Cardiac septum (tissue), 1 donor: ENCODE measurements at regions not wholly inside any gene's neighbourhood (a gene's known extent, or its start where the extent isn't known, plus 50 kb on each side); places are given as distances from the start of the nearest gene placed in this dataset.

Experiments used
- DNase-seq: peaks from one replicate; pipeline ENCODE4 v3.0.0-alpha.2; 2020; ENCODE audit warnings: low spot score
- intact Hi-C: fragments of 100-400 bp; cut with DNase I; formaldehyde crosslinking; loops from one replicate; pipeline ENCODE4 v1.14.0; 2022
- donor health status: DM: no; HTN: no; CAD: no.

DNA sequence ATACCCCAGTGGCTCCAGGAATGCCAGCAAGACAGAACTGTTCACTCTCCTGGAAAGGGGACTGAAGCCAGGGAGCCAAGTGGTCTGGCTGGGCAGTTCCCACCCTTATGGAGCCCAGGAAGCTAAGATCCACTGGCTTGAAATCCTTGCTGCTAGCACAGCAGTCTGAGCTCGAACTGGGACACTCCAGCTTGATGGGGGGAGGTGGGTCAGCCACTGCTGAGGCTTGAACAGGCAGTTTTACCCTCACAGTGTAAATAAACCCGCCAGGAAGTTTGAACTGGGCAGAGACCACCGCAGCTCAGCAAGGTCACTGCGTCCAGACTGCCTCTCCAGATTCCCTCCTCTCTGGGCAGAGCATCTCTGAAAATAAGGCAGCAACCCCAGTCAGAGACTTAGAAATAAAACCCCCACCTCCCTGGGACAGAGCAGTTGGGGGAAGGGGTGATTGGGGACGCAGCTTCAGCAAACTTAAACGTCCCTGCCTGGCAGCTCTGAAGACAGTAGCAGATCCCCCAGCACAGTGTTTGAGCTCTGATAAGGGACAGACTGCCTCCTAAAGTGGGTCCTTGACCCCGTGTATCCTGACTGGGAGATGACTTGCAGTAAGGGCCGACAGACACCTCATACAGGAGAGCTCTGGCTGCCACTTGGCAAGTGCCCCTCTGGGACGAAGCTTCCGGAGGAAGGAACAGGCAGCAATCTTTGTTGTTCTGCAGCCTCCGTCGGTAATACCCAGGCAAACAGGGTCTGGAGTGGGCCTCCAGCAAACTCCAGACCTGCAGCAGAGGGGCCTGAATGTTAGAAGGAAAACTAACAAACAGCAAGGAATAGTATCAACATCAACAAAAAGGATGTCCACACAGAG, 568.4 kb downstream of the PLA2G4A start:
- intact Hi-C loops, result no loop called here
- no peak for DNase-seq

DNA sequence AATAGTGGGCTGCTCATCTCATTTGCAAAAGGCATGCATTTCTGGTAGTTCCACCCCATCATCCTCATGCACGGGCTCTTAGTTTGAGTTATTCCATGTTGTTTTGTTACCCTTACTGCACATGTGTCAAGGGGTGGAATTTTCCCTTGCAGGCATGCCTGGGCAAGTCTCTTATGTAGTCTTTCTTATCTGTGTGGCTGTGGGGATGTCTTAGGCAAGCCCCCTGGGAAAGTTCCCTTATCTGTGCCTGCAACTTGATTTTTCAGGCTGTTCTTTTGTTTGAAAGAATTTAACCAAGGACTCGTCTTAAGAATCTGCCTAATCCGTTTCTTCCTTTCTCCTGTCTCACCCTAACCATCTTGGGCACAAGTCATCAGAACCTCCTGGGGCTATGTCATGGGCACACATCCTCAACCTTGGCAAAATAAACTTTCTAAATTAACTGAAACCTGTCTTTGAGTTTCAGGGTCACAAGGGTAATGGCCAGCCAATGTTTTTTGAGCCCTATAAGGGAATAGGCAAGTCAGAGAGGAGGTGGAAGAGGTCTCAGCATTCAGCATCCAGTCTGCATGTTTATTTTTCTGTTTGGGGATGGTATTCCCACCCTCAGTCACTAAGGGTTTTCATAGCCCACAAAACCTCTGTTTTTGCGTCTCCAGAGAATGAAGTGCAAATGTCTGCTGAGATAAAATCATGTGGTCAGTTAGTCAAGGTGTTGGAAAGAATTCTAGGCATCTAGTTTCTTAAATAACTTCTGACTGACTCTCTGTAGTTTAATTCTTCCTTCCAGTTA, 579.7 kb downstream of the PLA2G4A start:
- intact Hi-C loops, result no loop called here
- no peak for DNase-seq

DNA sequence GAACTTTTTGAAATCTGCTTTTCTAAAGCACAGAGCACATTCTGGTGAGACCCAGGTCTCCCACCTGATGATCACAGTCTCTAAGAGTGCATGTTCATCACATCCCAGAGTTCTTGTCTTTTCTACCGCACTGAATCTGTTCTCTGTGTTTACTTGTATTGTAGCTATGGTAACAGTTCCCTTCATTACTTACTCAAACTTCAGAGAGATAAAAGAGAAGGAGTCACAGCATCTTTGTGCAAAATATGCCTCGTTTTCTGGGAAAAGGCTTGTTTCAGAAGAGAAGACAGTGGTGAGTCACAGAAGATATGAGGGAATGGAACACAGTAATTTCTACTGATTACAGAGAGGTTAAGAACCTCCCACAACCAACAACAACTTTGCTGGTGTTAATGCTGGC, 580.6 kb downstream of the PLA2G4A start:
- DNase-seq, result no peak
- intact Hi-C loops, result no loop called here

DNA sequence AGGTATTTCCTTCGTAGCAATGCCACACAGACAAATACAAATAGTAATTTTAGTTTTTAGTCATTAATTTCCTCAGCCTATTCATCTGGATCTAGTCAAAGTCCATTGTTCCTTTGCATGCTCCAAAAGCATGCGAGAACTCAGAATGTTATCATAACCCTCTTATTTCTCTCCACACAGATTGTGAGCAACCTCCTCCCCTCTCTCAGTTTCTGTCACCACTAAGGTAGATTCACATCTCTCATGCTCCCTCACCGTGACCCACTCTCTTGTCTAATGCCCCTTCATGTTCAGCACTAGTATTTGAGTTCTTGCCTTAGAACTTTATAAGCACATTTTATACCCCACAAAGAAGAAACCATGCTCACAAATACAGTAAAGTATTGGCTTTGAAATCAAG, 582.4 kb downstream of the PLA2G4A start:
- DNase-seq, result no peak
- intact Hi-C loops, result no loop called here

DNA sequence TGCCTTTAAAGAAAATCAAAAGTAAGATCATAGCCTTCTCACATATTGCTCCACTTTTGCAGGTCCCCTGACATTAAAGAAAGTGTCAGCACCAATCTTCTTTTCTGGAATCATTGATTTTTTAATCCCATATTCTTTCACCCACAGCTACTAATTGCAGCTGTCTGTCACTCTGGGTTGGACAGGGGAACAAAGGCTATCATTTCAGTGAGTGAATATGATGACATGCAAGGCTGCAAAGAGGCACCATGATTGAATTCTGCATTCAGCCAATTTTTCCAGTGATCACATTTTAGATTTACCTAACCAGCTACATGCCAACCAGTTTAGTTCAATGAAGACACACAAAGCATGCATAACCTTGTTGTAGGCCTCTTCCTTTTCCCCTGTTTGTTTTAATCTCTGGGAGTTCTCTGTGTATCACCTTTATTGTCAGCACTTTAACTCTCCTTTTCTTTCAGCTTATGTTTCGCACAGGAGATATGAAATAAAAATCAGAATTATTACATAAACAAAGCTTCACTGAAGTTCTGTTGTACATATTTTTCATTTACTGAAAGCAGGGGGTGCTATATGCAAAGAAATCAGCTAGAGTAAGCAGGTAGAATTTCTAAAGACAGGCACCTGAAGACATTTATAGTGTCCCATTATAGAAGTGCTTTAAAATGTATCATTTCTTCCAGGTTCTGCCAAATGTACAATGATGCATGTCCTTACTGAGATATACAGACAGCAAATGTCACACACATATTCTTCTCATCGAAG, 584.8 kb downstream of the PLA2G4A start:
- DNase-seq, result no peak
- intact Hi-C loops, result no loop called here

DNA sequence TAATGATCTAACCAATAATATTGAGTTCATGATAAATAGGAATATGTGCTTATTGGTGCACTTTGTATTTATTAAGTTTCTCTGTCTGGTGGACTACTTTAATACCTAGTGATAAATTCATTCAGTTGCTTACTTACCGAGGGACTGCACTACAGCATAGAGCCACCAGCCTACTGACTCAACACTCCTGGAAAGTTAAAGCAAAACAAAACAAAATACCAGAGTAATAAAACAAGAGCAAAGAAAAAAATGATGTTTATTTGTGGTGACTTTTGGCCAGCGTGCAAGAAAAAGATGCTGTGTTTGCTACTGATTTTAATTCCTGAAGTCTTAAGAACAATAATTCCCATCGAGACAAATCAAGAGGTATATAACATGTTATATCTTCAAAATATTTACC, 586.3 kb downstream of the PLA2G4A start:
- DNase-seq, result no peak
- intact Hi-C loops, result no loop called here

DNA sequence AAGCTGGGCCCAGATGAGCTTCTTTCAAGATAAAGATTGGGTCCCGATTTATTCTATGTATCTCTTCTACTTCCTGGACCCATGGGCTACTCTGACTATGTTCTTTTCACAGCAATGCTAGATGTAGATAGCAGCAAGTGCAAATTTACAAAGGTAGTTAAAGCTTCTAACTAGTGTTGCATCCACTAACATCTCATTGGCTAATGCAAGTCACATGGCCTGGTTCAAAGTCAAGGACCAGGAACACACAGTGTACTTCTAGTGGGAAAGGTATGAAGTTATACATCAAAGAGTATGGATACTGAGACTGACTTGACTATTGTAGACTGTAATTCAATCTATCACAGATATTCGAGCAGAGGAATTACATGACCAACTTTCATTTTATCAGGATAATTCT, 588.8 kb downstream of the PLA2G4A start:
- intact Hi-C loops, result no loop called here
- no peak for DNase-seq

DNA sequence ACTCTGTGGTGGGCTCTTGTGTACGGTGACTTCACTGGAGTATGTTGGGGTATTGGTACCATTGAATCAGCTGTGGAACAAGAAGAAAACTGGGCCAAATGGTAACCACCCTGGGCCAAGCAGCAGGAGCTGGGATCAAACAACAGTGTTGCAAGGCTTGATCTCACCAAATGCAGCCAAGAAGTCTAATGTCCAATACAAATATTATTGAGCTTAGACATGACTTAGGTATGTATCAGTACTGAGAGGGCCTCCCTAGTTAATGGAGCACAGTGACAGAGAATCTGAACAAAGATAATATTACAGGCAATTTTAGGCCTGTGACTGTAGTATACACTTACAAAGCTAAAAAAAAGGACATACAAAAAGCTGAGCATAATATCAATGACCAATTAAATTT, 604.8 kb downstream of the PLA2G4A start:
- DNase-seq, result no peak
- intact Hi-C loops, result no loop called here

DNA sequence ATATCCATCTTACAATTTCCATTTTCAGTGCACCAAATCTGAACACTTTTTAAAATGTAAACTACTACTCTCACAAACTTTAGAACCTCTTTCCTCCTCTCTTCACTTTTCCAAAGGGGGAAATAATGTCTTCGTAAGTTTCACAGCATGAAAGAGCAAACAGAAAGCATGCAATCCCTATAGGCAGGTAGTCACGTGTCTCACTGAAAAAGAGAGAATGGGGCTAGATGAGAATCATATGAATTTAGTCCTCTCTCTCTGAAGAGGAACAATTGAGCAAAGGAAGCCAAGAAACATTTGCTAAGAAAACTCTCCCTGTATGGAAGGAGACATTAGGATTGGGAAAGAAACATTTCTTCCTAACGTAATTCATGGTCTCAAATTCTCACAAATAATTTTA, 613.9 kb downstream of the PLA2G4A start:
- intact Hi-C loops, result no loop called here
- no peak for DNase-seq

DNA sequence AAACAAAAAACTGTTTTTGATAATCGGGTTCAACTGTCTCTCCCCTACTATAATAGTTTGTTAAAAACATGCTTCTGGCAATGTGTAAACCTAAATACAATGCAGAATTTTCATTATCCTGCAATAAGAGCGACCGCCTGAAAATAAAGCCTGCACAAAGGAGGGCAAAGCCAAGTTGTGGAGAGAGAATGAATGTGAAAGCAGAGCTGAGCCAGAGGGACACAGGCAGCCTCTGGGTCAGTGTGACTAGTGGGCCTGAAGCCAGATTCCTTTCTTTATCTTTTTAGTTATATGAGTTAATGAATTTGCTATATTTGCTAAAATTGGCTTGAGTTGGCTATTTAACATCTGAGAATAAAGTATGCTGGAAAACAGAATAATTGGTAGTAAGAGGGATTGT, 615.2 kb downstream of the PLA2G4A start:
- DNase-seq, result no peak
- intact Hi-C loops, result no loop called here

DNA sequence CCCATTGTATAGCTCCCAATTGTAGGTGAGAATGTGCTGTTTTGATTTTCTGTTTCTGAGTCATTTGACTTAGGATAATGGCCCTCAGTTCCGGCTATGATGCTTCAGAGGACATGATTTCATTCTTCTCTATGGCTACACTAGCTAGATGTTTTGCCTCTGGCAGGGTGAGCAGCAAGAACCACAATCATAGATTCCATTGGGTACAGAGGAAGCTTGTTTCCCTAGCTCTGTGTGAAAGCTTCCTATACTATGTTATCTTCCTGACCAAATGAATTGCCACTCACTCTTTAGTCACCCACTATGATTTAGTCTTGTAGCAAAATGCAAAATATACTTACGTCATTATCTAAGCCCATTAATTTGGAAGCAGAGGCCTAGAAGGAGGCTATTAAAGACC, 616.3 kb downstream of the PLA2G4A start:
- no peak for DNase-seq
- intact Hi-C loops, result no loop called here

DNA sequence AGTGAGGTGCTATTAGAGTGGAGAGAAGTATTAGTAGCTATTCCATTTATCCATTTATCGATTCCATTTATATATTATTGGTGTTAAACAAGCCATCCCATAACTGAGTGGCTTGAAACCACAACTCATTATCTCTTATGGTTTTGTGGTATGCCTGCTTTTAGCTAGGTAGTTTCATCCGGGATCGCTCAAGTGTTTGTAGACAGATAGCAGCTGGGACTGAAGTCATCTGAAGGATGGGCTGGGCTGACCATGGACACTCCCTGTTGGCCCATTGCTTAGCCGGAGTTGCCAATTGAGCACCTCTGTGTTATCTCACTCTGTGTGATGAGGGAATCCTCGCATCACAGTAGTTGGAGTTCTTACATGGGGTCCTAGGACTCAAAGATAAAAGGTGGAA, 622.5 kb downstream of the PLA2G4A start:
- intact Hi-C loops, result no loop called here
- DNase-seq, result no peak

DNA sequence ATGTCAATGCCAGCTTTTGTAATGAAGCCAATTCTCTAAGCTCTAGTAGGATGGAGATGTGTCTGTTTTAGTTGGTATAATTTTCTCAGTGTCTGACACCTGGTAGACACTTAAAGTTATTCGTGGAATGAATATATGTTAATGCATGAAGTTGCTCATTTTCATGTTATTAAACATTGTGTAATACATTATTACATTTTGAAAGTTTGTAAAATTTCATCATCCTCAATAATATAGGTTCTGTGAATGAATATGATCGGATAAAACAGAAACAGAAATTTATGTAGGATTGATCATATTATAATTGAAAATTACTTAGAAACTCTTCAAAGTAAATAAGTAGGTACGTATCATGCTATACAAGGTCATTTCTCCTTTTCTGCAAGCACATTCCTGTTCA, 625.3 kb downstream of the PLA2G4A start:
- DNase-seq, result no peak
- intact Hi-C loops, result no loop called here

DNA sequence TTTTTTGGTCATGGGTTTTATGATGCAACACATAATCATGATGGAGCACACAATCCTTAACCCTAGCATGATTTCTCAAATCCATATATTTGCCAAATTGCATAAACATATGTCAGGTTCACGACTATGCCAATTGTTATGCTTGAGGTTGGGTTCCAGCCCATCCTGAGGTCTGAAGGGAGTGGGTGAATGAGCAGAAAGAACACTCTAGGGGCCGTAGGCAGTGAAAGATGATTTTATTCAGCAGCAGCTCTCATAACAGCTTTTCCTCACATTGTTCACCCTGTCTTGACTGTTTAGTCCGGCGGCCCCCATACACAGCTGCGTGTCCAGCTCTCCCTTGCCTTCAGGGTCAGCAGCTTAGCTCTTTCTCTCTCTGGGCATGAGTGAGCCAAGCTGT, 627.7 kb downstream of the PLA2G4A start:
- intact Hi-C loops, result no loop called here

DNA sequence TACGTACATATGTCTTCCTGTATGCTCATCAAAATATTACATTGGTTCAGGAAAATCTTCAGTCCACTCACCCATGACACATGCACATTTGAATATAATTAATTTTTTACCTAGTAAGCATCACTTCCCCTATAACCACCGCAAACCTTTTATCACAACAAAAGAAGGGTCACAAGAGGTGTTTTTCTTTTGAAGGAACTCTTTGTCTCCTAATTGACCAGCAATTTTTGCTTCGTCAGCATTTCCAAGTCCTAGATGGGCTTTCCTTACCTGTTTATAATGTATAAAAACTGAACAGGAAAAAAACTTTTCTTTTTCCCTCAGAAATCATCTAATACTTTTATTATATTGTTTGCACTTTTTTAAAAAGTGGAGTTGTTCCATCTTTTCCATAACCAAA, 631.3 kb downstream of the PLA2G4A start:
- intact Hi-C loops, result no loop called here
- DNase-seq, result no peak

More for the DNA sequence above, 627.7 kb downstream of the PLA2G4A start:
- no peak for DNase-seq

DNA sequence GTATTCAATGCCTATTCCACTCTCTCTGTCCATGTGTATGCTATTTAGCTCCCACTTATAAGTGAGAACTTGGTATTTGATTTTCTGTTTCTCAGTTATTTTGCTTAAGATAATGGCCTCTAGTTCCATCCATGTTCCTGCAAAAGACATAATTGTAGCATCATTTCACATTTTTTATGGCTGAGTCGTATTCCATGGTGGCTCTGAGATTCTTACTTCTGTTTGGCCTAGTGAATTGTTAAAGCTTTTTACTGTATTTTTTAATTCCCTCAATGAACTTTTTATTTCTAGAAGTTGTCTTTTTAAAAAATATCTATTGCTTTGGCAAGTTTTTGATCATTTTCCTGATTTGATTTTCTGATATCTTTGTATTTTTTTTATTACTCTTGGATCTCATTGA, 635.6 kb downstream of the PLA2G4A start:
- intact Hi-C loops, result no loop called here

DNA sequence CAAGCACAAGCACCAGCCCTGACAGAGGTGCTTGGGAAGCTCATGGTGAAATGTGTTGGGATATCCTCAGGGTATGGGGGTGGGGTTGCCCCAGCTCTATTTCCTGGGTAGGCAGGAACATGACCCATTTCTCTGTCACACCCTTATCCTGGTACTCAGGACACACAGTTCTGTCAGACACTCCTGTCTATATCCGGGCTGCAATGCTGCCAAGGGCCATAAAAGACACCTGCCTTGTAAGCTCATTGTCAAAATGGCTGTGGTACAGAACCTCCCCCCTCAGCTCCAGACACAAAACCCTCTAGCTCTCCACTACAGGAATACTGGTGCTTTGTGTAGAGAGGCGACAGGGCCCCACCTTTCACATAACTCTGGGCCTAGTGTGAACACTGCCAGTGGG, 636.7 kb downstream of the PLA2G4A start:
- intact Hi-C loops, result no loop called here
- DNase-seq, result no peak

More for the DNA sequence above, 635.6 kb downstream of the PLA2G4A start:
- no peak for DNase-seq

DNA sequence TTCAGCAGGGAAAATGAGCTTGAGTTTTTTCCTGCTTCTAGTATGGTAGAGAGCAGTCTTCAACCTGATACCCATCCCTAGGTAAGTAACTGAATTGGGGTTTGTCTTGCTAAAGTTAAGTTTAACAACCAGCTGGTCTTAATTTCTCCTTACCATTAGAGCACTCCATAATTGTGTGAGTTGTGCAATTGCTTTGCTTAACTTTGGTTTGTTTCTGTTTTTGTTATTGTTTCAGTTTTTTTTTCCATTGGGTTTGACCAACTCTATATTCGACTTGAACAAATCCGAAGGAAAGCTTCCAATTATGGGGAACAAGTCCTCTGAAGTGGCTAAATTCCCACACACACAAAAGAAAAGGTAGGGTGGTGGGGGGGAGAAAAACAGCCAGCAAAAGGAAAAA, 641.1 kb downstream of the PLA2G4A start:
- intact Hi-C loops, result no loop called here
- no peak for DNase-seq

DNA sequence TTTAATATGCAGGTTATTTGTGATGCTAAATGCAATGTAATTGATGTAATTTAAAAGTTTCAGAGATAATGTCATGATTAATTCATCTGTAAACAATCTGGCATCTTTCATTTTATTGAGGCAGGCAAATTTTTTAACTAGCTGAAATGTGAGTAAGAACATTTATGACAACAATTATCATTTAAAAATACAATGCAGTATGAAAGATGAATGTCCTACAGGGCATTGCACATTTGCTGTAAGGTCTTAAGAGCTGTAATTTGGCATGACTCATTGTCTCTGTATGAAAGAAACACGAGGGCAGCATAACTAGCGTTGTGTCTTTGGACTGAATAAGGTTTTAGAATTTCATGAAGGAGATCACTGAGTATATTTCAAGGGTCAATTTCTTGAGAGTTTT, 642.8 kb downstream of the PLA2G4A start:
- intact Hi-C loops, result no loop called here
- no peak for DNase-seq

DNA sequence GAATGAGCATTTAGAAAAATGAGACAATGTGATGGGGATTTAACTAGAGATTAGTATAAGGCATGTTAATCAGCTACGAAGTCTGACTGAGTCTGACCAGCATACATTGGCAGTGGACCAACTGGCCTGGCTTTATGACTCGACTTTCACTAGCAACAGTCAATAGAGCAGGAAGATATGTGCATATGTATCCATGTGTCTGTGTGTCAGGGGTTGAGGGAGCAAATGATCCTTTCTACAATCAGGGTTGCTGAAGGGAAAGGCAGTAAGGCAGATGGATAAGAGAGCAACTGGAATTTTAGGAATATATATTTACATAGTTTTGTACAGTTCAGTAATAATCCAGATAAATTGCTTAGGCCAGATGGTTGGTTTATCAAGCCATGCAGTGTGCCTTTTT, 645.6 kb downstream of the PLA2G4A start:
- intact Hi-C loops, result no loop called here
- DNase-seq, result no peak
